Colonic mucosa (tissue), 4 donors: ENCODE measurements at regions not wholly inside any gene's neighbourhood (a gene's known extent, or its start where the extent isn't known, plus 50 kb on each side); places are given as distances from the start of the nearest gene placed in this dataset.

Experiments used
- DNase-seq: peaks from one replicate; pipeline ENCODE4 v3.0.0-alpha.2; 2020
- H3K27ac ChIP-seq: fragments of 200-600 bp; one replicate; pipeline ENCODE4 v1.8.0; 2021
- H3K27me3 ChIP-seq: fragments of 200-600 bp; one replicate; pipeline ENCODE4 v1.8.0; 2021
- H3K36me3 ChIP-seq: fragments of 200-600 bp; one replicate; pipeline ENCODE4 v1.8.0; 2021
- H3K4me1 ChIP-seq: fragments of 200-600 bp; one replicate; pipeline ENCODE4 v1.8.0; 2021; ENCODE audit warnings: mild to moderate bottlenecking
- H3K4me3 ChIP-seq: fragments of 200-600 bp; one replicate; pipeline ENCODE4 v1.8.0; 2021
- H3K9ac ChIP-seq, 2 donors: one replicate each; pipeline ENCODE4 v1.7.0; 2013; ENCODE audit warnings: control low read depth in 2 of 2, low read depth in 2 of 2, low read length in 2 of 2
- H3K9me3 ChIP-seq: fragments of 200-600 bp; one replicate; pipeline ENCODE4 v1.8.0; 2021
- CTCF ChIP-seq: fragments of 200-600 bp; IDR thresholded peaks from one replicate; pipeline ENCODE4 v1.8.0; 2022; ENCODE audit warnings: antibody characterized with exemption, mild to moderate bottlenecking
- intact Hi-C: fragments of 100-400 bp; cut with DNase I; formaldehyde crosslinking; loops from one replicate; pipeline ENCODE4 v1.14.1; 2022
- donor health status: healthy.
- donor health status: DM: no; HTN: no; CAD: no.
- donor health status: DM: no; HTN: no; CAD: no.

GRCh38 chr13:55572408-55572807, 1568.3 kb upstream of the PRR20A start:
- intact Hi-C loops = no loop called here
- DNase-seq = no peak
- Histone ChIP-seq H3K36me3 (no peaks in the 10 kb centered on the region), H3K4me1 (no peaks in the 10 kb centered on the region), H3K4me3 (no peak overlapping the region), H3K27me3 (no peaks in the 10 kb centered on the region), H3K9me3 (no peaks in the 10 kb centered on the region), H3K27ac (no peak overlapping the region), H3K9ac (no peak overlapping the region)
- no peak for TF ChIP-seq CTCF

- no peak overlapping the region for H3K4me3 ChIP-seq
- intact Hi-C loops = no loop called here
These were observed 1567.9 kb upstream of the PRR20A start for GRCh38 chr13:55572862-55573261.

GRCh38 chr13:55573565-55573964, 1567.2 kb upstream of the PRR20A start:
- TF ChIP-seq CTCF = no peak
- Histone ChIP-seq H3K36me3 (no peaks in the 10 kb centered on the region), H3K4me3 (no peak overlapping the region), H3K27me3 (no peaks in the 10 kb centered on the region), H3K9me3 (no peaks in the 10 kb centered on the region), H3K27ac (no peak overlapping the region), H3K9ac (no peak overlapping the region), H3K4me1 (no peaks in the 10 kb centered on the region)
- DNase-seq = no peak
- intact Hi-C loops = no loop called here

More at GRCh38 chr13:55572862-55573261, 1567.9 kb upstream of the PRR20A start:
- H3K36me3 ChIP-seq = no peaks in the 10 kb centered on the region
- H3K9ac ChIP-seq = no peak overlapping the region
- H3K27me3 ChIP-seq = no peaks in the 10 kb centered on the region
- TF ChIP-seq CTCF = no peak
- no peaks in the 10 kb centered on the region for H3K4me1 ChIP-seq
- no peak for DNase-seq
- H3K9me3 ChIP-seq = no peaks in the 10 kb centered on the region
- H3K27ac ChIP-seq = no peak overlapping the region

- Histone ChIP-seq H3K4me1 (no peaks in the 10 kb centered on the region), H3K27ac (no peak overlapping the region), H3K9ac (no peak overlapping the region), H3K4me3 (no peak overlapping the region), H3K27me3 (no peaks in the 10 kb centered on the region), H3K9me3 (no peaks in the 10 kb centered on the region), H3K36me3 (no peaks in the 10 kb centered on the region)
- TF ChIP-seq CTCF = no peak
- no peak for DNase-seq
- intact Hi-C loops = no loop called here
These were observed 1564.3 kb upstream of the PRR20A start for GRCh38 chr13:55576389-55576788.

GRCh38 chr13:55577082-55577846, 1563.5 kb upstream of the PRR20A start:
- no peaks in the 10 kb centered on the region for H3K27me3 ChIP-seq
- H3K9ac ChIP-seq = no peak overlapping the region
- H3K4me1 ChIP-seq = no peaks in the 10 kb centered on the region
- intact Hi-C loops = no loop called here
- TF ChIP-seq CTCF = no peak
- no peak overlapping the region for H3K27ac ChIP-seq
- DNase-seq = no peak
- no peak overlapping the region for H3K4me3 ChIP-seq
- H3K9me3 ChIP-seq = no peaks in the 10 kb centered on the region
- no peaks in the 10 kb centered on the region for H3K36me3 ChIP-seq
